Eye (tissue), 1 donor: ENCODE measurements at regions not wholly inside any gene's neighbourhood (a gene's known extent, or its start where the extent isn't known, plus 50 kb on each side); places are given as distances from the start of the nearest gene placed in this dataset.
A peak's percentile ranks its signal among the peaks of the same experiment; 100 is the strongest.

Experiments
- DNase-seq: peaks from one replicate; pipeline ENCODE4 v3.0.0-alpha.2; 2015

DNA sequence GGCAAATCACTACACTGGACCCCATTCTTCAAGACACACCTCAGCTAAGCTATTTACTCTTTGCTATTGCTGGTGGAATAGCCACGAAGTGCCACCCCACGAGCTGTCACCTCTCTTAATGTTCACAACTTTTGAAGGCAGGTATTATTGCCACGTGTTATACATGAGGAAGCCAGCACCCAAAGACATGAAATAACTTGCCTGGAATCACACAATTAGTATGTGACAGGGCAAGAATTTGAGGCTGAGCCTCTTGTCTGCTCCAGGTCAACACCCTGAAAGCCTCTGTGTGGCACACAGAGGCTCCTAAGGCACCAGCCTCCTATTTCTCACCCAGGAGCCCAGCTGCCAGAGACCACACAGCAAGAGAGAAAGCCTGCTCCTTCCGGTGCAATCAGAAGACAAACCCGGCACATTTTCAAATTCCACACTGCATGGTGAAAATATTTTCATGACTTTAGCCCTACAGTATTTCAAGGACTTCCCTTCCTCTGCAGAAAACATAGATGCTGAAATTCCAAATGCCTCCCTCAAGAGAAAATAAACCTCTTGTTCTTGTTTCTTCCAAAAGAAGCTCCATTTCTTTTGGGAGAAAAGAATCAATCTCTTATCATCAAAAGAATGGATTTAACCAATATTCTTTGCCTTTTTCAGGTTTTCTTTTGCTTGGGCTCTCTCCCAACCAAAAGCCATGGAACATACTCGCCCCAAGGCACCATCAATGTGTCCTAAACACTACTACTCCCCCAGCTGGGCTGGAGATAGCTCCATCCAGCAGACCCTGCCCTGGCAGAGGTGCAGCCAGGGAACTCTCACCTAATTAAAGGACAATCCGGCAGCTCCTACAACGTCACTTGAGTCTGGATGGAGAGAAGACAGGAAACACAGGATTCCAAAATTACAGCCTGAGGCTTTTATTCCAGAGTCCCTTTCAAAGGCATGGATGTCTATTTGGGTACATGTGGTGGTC is 84.7 kb upstream of the THBS1 start:
- peak; percentile 7 for DNase-seq

GRCh38 chr15:39497016-39497758 is 83.7 kb upstream of the THBS1 start:
- DNase-seq, result no peak

DNA sequence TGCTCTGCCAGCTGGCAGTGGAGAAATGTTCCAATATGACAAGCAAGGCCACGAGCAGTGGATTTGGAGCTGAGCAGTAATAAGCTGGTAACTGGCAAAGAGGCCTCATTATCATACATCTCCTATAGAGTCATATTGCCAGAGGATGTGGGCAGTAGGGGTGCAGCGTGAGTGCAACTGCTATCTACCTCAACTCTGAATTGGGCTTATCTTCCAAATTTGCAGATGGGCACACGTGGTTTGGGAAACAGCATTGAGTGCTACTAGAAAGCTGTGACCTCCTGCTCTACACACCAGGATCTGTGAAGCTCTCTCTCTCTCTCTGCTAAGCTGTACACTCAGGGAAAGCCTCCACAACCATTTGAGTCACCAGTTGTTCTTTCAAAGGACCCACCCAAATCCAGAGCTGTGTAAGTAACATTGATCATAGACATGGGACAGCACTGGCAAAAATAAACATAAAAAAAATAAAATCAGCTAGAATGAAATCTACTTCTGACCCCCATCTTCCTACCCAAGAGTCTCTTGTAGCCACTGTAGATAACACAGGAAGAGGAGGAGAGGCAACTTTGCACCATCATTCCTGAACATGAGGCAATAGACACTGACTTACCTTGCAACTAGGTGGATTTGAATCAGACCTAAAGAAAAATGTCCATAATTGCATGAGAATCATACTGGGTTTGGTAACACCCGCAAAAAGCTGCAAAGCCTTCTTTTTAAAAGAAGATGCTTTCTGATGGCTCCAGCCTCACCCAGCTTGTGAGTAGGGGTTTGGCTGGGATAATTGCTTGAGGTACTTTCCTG is 82.9 kb upstream of the THBS1 start:
- DNase-seq, result no peak

DNA sequence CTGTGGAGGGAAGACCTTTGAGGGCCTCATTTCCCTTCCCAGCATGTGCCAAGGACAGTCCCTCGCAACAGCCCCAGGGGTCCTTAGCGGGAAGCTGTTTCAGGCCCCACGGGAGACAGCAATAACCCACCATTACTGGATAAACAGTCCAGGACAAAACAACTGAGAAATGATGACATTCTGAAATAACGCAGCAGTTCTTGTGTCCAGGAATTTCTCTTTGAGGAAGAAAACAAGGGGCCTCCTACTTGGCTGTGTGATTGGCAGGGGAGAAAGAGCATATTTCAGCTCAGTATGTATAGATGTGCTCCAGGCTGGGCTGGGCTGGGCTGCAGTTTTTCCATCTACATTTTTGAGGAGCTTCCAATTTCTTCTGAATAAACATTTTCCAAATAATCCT is 82.2 kb upstream of the THBS1 start:
- peak; percentile 29 for DNase-seq

DNA sequence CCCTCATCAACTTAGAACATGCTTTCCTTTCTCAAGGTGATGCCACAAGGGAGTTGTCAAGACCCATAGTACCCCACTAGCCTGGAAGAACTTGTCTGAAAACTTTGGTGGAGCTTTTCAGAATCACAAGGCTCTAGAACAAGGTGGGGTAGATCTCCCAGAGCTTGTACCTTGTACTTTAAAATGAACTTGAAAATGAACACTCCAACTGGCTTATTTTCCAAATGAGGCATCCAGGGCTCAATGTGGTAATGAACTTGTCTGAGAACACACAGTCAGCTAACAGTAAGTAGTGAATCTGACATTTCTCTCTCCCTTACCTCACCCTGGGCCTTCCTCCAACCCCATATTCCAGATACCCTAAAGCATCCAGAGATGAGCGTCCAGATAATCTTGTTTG is 81.8 kb upstream of the THBS1 start:
- DNase-seq, result no peak

- DNase-seq, result no peak
These were observed 81.2 kb upstream of the THBS1 start for GRCh38 chr15:39499681-39500080.

- peak; percentile 8 for DNase-seq
These were observed 79.4 kb upstream of the THBS1 start for GRCh38 chr15:39501366-39502081.

GRCh38 chr15:39502082-39502447 is 78.8 kb upstream of the THBS1 start:
- DNase-seq, result no peak

GRCh38 chr15:39502611-39503195 is 78.2 kb upstream of the THBS1 start:
- DNase-seq, result no peak

GRCh38 chr15:39503526-39503925 is 77.4 kb upstream of the THBS1 start:
- no peak for DNase-seq

DNA sequence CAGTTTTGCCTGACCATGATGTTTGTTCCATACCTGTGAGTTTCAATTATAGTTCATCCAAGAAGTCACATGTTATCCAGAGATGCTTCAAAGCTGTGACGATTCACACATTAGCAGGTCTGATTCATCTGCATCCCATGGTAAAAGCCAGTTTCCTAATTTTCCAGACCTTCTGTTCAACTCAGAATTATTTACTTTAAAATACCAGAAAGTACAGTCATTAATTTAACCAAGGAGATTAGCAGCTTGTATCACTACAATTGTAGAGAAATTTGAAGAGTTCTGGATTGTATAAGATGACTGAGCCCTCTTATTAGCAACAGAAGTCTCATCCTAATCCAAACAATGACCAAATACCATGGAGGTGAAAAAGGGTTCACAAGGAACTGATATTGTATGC is 76.1 kb upstream of the THBS1 start:
- DNase-seq, result no peak

DNA sequence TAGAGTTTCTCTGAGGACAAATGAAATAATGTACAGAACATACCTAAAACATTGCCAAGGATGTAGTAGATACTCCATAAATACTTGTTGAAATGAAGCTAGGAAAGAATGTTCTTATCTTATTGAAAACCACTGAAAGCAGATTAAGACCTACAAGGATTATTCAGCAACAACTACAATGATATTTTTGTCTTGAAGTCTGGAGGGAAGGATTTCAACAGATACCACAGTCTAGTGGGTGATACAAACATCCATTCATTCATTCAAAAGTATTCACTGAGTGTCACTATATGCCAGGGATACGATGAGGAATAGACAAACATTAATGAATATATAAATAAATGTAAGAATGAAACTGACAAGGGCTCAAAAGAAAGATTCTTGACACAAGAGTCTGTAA is 74.7 kb upstream of the THBS1 start:
- no peak for DNase-seq

GRCh38 chr15:39508536-39508935 is 72.3 kb upstream of the THBS1 start:
- no peak for DNase-seq

GRCh38 chr15:39510001-39510701 is 70.7 kb upstream of the THBS1 start:
- no peak for DNase-seq

DNA sequence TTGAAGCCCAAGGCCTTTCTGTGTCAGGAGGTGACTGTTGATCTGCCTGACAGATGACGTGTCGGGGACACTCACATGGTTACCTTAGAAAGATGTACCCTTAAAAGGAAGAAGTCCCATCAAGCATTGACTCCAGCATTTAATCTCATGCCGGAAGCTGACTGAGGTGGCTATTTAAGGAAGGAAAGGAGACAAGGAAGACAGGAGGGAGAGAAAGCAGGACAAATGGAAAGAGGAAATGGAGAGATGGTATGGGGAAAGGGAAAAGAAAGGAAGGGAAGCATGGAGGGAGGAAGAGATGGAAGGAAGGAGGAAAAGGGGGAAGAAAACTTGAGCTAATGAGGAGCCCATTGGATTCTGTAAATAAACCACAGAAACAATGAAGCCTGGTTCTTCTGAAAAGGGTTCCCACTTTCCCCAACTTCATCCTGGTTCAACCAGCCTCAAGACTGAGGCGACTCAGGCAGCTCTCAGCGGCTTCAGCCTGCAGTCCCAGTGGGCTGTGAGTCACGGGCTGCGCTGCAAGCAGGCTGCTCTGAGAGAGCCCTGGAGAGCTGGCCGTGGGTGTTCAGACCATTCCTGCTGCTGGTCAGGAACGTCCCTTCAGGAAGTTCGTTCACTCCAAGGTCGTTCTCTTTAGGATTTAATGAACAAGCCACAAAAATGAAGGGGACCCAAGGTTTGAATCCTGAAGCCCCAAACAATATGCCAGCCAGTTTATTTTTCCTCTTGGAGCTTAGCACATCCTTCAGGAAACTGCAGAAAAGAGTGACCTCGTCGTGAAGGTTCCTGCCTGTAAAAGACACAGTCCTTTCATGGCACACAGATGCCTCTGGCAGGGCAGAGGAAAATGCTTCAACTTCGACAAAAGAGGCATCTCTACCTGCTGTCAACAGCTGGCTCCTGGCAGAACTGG is 69.6 kb upstream of the THBS1 start:
- DNase-seq, result peak; percentile 19

DNA sequence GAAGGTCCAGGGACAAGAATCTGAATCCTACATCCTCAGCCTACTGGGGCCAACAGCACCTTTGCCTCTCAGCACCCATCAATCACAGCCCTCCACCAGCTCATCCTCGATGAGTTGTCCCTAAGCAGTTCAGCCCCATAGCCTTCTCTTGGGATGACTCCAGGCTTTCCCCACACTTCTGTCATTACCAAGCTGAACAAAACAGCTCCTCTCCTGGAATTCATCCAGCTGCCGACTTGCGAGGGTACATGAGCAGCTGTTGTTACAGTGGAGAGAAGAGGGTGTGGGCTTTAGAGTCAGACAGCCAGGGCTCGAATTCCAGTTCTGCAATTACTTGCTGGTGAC is 69.0 kb upstream of the THBS1 start:
- DNase-seq, result peak; percentile 27

DNA sequence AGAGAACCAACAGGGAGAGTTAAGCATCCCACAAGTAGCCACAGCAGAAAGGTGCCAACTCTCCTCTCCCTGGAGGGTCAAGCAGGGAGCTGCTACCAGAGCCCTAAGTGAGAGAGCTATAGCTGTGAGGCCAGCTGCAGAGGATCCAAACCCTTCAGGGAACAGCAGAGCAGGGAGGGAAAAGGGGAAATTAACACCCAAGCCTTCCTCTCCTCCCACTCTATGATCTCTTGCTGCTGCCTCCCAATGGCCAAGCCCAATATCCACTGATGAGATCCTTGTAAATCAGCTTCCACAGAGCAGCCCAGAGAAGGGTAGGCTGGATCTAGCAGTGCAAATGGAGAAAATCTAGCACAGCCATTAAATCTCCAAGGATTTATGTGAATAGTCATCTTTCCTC is 68.2 kb upstream of the THBS1 start:
- DNase-seq, result no peak

DNA sequence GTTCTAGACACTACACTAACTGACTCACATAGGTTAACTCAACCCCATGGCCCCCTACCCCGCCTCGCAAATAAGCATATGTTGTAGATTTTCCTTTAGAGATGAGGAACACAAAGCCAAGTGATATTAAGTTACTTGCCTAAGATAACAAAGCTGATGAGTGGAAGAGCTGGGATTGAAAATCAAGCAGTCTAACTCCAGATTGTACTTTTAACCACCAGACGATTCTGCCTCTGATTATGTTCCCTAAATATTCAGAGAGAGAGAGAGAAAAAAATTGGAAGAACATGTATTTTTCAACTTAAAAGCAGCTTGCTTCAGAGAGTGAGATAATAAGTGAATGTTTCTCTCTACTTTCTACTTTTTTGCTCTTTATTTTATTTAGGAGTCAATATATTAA is 66.9 kb upstream of the THBS1 start:
- peak; percentile 24 for DNase-seq

GRCh38 chr15:39514933-39515332 is 65.9 kb upstream of the THBS1 start:
- no peak for DNase-seq

DNA sequence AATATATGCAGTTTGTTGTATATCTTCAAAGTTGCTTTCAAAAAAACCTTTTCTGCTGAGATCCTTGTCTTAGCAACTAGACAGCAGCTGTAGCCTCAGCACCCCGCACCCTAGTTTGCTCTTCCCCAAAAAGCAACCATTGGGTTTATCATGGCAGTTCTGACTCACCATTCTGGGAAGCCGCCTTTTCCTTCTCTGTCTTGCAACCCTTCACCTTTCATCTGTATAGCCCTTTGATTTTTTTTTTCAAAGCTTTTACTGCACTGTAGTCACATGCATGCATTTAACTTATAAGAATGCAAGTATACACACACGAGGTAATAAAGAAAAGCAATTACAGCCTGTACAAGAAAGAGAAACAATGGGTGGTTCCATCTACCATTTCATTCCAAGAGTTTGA is 65.1 kb upstream of the THBS1 start:
- DNase-seq, result no peak
